ENCODE measurements at regions not wholly inside any gene's neighbourhood (a gene's known extent, or its start where the extent isn't known, plus 50 kb on each side); places are given as distances from the start of the nearest gene placed in this dataset.

DNA sequence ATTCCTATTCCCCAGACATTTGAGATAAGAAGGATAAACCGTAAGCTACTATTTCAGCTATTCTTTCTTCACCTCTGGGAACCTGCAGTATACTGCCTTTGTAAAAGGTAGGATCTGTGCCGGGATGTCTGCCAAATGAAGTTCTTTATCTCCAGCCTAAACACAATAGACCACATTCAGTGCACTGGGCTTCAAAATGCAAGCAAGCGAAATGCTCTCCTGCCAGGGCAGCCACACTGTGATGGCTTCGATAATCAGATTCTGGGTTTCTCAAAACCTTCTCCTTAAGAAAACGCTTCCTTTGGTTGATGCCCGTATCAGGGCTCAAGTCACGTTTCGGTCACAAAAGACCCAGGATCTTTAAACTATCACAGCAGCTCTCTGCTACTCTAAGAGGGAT lies 299.5 kb upstream of the B3GAT1 start:
- H3K36me3 ChIP-seq (ENCODE audit: insufficient read depth, low read length), result no peaks in the 10 kb centered on the region
- H3K4me1 ChIP-seq (ENCODE audit: insufficient read depth, low read length), result no peaks in the 10 kb centered on the region; the same call in 1 of the 2 replicates
- no peaks in the 10 kb centered on the region for H3K9me3 ChIP-seq (ENCODE audit: control insufficient read depth, insufficient read depth, low read length)
- no peak overlapping the region for H3K9ac ChIP-seq (ENCODE audit: low read depth, low read length)

DNA sequence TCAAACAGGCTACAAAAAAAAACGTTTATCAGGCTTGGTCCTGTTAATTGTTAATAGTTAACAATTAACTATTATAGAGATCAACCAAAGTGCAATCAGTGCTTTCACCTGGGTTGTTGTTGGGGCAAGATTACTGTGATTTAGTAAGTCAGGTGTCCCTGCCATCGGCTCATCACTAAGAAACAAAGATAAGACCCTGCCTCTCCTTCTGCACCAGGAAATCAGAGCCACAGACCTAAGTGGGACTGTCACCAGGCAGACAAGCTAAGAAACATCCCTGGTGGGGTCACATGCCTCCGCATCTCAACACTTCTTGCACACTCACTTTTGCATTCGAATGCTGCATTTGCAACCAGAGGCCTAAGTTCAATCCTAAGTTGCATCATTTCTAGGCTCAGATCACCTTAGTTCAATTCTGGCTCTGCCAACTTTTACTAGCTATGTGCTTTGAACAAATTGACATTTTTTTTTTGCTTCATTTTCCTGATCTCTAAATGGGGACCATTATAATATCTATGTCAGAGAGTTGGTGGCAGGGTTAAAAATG lies 298.9 kb upstream of the B3GAT1 start:
- H3K36me3 ChIP-seq (ENCODE audit: insufficient read depth, low read length), result no peaks in the 10 kb centered on the region
- no peaks in the 10 kb centered on the region for H3K9me3 ChIP-seq (ENCODE audit: control insufficient read depth, insufficient read depth, low read length)
- no peaks in the 10 kb centered on the region; the same call in 1 of the 2 replicates for H3K4me1 ChIP-seq (ENCODE audit: insufficient read depth, low read length)
- no peak overlapping the region for H3K9ac ChIP-seq (ENCODE audit: low read depth, low read length)

DNA sequence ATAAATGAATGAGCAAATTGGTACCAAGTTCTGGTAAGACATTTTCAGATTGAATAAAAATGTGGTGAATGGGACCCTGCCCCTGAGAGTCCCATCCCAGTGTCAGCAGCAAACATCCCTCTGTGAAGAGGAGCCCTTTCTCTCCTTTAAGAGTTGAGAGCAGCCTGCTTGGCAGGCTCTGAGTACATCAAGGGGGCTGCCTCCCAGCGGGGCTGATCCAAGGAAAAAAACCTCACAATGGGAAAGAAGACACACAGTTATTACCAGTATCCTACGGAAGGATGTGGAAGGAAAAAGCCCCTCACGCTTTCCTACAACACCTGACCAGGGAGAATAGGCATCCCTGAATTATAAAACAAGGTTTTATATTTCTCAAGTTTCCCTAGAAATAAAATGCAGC lies 293.8 kb upstream of the B3GAT1 start:
- no peaks in the 10 kb centered on the region for H3K4me1 ChIP-seq (ENCODE audit: insufficient read depth, low read length)
- no peaks in the 10 kb centered on the region; the same call in 1 of the 2 replicates for H3K36me3 ChIP-seq (ENCODE audit: insufficient read depth, low read length)
- no peak overlapping the region for H3K9ac ChIP-seq (ENCODE audit: low read depth, low read length)
- H3K9me3 ChIP-seq (ENCODE audit: control insufficient read depth, insufficient read depth, low read length), result no peaks in the 10 kb centered on the region

DNA sequence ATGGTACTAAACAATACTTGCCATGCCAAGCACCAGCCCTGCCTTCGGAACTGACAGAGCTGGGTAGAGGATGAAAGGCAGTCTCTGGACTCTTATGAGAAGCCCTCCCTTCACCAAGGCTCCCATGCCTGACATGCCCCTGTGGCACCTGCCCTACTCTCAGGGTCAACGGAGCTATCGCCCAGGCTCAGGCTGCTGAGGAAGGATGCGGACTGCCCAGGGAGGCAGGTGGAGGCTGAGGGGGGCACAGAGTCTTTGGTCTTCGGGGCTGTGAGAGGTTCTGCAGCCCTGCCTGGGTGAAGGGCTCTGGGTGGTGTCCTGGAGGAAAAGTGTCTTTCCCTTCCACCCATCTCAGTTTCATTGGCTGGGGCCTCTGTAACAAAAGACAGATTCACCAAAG lies 290.8 kb upstream of the B3GAT1 start:
- Histone ChIP-seq H3K36me3 (ENCODE audit: insufficient read depth, low read length) (no peaks in the 10 kb centered on the region; the same call in 1 of the 2 replicates), H3K4me1 (ENCODE audit: insufficient read depth, low read length) (no peaks in the 10 kb centered on the region), H3K9me3 (ENCODE audit: control insufficient read depth, insufficient read depth, low read length) (no peaks in the 10 kb centered on the region), H3K9ac (ENCODE audit: low read depth, low read length) (no peak overlapping the region)

DNA sequence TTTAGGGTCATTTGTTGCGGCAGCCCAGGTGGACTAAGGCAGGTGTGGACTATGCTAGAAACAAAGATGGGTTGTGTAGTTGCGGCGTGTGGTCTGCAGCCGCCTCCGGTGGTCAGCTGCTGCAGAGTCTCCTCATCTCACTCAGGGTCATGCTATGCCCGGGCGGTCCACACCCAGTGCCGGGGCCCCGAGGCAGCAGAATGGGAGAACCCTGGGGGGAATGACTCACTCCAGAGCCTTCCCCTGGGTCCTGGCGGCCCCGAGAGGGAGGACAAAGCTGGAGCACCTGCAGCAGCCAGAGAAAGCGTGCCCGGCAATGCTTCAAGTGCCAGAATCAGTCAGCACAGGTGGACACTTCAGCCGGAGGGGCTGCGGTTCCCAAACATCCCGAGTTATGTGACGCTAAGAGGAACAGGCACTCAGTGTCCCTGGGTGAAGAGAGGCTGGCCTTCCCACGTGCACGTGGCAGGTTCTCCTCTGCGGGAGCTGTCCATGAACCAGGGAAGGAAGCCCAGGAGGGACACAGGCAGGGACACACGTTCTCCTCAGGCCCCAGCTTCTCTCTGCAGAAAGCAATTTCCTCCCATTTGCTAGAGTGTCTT lies 289.6 kb upstream of the B3GAT1 start:
- Histone ChIP-seq H3K4me1 (ENCODE audit: insufficient read depth, low read length) (no peaks in the 10 kb centered on the region), H3K9me3 (ENCODE audit: control insufficient read depth, insufficient read depth, low read length) (no peaks in the 10 kb centered on the region), H3K36me3 (ENCODE audit: insufficient read depth, low read length) (no peaks in the 10 kb centered on the region; the same call in 1 of the 2 replicates), H3K9ac (ENCODE audit: low read depth, low read length) (no peak overlapping the region)

DNA sequence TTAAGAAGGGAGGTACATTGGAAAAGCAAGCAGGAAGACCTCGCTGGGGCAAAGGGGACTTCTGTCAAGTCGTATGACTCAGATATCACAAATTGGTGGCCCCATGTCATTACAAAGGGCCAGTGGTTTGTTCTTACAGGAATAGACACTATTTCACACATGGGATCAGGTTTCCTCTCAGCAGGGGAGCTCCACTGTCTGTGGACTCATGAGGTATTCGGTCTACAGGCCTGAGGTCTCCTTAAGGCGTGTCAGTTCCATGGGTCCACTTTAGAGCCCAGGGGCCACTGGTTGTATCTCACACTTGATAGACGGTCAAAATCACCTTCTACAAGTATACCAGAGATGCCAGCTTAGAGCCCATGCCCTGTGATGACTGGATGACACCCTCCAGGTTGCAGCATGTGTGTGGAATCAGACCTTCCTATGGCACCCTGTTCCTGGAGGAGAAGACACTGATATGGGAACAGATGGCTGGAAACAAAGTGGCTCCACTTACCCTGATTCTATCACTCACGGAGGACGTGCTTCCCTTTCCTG lies 288.1 kb upstream of the B3GAT1 start:
- Histone ChIP-seq H3K4me1 (ENCODE audit: insufficient read depth, low read length) (no peaks in the 10 kb centered on the region), H3K9me3 (ENCODE audit: control insufficient read depth, insufficient read depth, low read length) (no peaks in the 10 kb centered on the region), H3K9ac (ENCODE audit: low read depth, low read length) (no peak overlapping the region), H3K36me3 (ENCODE audit: insufficient read depth, low read length) (no peaks in the 10 kb centered on the region; the same call in 1 of the 2 replicates)

DNA sequence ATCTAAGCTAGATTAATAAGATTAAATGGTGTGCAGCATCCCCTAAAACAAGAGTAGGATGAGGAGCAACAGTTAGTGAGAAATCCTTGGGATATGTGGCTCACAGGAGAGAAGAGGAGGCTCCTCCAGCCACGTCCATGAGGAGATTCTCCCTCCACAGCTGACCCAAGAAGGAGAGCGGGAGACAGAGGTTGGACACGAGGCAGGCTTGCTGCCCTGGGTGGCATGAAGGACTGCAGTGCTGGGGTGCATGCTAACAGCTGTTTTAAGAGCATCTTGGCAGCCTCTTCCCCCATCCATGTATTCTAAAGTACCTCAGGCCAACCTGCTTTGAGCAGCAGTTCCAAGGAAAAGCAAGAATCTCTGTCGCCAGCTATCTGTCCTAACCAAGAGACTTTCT lies 284.4 kb upstream of the B3GAT1 start:
- no peaks in the 10 kb centered on the region for H3K36me3 ChIP-seq (ENCODE audit: insufficient read depth, low read length)
- no peaks in the 10 kb centered on the region for H3K9me3 ChIP-seq (ENCODE audit: control insufficient read depth, insufficient read depth, low read length)
- no peak overlapping the region for H3K9ac ChIP-seq (ENCODE audit: low read depth, low read length)
- H3K4me1 ChIP-seq (ENCODE audit: insufficient read depth, low read length), result no peaks in the 10 kb centered on the region

DNA sequence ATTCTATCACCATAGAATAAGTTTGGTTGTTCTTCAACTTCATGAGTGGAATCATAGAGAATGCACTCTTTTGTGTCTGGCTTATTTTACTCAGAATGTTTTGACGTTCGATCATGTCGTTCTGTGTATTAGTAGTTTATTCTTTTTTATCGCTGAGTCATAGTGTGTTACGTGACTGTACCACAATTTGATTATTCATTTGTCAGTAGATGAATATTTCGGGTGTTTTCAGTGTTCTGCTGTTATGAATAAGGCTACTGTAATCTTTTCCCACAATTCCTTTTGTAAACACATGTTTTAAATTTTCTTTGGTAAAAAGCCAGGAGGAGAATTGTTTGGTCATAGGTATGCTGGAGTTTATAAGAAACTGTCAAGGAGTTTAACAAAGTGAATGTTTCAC lies 279.9 kb upstream of the B3GAT1 start:
- Histone ChIP-seq H3K36me3 (ENCODE audit: insufficient read depth, low read length) (no peaks in the 10 kb centered on the region), H3K9ac (ENCODE audit: low read depth, low read length) (no peak overlapping the region), H3K9me3 (ENCODE audit: control insufficient read depth, insufficient read depth, low read length) (no peaks in the 10 kb centered on the region), H3K4me1 (ENCODE audit: insufficient read depth, low read length) (no peaks in the 10 kb centered on the region)

DNA sequence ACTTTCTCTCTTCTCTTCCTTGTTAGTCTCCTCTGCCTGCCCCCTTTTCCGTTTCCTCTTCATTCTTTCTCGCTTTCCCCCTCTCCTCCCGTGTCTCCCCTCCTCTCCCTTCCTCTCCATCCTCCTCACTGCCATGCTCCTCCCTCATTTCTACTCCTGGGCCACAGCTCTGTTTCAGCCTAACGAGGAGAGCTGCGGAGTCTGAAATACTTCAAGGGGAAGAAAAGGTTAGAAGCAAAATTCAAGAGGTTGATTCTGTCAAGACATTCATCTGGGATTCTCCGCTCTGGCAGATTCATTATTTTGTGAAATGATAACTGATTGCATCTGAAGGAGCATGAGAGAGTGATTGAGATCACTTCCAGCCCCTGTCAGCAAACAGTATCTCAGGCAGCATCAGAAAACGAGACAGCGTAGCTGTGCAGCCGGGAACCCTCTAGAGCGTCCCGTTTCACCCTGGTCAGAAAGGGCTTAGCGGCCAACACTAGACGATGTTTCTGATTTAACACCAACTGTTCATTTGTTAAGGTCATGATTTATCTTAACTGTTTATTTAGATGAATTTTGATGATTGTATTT lies 279.3 kb upstream of the B3GAT1 start:
- Histone ChIP-seq H3K4me1 (ENCODE audit: insufficient read depth, low read length) (no peaks in the 10 kb centered on the region), H3K36me3 (ENCODE audit: insufficient read depth, low read length) (no peaks in the 10 kb centered on the region), H3K9me3 (ENCODE audit: control insufficient read depth, insufficient read depth, low read length) (no peaks in the 10 kb centered on the region), H3K9ac (ENCODE audit: low read depth, low read length) (no peak overlapping the region)

DNA sequence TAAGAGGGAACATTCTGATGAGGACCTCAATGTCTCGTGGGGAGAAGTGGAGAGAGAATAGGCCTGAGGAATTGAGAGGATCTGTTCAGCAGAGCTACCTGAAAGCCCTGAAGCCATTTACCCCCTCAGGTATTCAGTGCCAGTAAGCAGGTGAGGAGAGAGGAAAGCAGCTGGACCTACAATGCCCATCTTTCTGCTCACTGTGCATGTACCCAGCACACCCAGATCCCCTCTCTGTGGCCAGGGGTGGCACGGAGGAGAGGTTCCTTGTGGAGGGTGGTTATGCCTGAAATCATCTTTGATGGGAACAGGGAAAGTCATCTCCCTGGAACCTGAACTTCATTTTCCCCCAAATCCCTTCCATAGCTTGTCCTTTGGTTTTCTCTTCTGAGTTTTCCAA lies 277.8 kb upstream of the B3GAT1 start:
- H3K9ac ChIP-seq (ENCODE audit: low read depth, low read length), result no peak overlapping the region
- no peaks in the 10 kb centered on the region for H3K4me1 ChIP-seq (ENCODE audit: insufficient read depth, low read length)
- H3K36me3 ChIP-seq (ENCODE audit: insufficient read depth, low read length), result no peaks in the 10 kb centered on the region
- no peaks in the 10 kb centered on the region for H3K9me3 ChIP-seq (ENCODE audit: control insufficient read depth, insufficient read depth, low read length)

DNA sequence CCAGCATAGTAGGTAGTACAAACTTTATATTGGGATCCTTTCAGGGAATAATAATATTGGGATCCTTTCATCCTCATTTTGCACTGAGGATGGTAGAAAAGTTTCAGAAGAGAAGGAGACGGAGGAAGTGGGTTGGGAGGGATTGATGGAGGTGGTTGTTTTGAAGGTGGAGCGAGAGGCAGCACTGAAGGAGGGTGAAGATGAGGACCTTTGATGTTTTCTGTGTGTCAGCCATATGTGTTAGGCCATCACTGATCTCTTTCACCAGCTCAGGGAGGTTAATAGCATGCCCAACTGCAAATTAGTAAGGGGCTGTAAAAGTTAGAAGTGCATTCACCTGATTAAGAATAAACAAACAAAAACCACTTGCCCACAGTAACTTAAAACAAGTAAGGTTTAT lies 275.5 kb upstream of the B3GAT1 start:
- Histone ChIP-seq H3K36me3 (ENCODE audit: insufficient read depth, low read length) (no peaks in the 10 kb centered on the region), H3K9ac (ENCODE audit: low read depth, low read length) (no peak overlapping the region), H3K4me1 (ENCODE audit: insufficient read depth, low read length) (no peaks in the 10 kb centered on the region), H3K9me3 (ENCODE audit: control insufficient read depth, insufficient read depth, low read length) (no peaks in the 10 kb centered on the region)

DNA sequence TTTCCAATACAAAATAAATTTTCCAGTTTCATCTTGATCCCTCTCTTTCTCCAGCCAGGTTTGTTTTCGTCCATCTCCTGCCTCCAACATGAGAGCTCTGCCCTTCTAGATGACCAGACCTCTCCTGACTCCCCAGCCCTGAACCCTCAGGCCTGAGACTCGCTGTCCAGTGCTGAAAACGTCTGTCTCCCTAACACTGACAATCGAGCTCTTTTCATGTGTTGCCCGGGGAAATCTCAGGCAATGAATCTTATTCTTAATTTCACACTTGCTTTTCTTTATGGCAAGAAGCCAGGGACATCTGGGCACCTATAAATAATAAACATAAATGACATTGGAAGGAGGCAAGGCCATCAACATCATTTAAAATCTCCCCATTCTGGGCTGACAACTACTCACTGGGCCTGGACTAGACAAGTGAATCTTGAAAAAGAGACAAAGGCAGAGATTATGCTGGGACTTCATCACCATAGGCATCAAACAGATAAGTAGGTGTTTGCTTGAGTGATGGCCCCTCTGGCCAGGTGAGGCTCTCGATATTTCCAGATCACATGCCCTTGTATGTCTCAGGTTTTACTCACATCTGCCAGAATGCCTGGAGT lies 274.5 kb upstream of the B3GAT1 start:
- no peaks in the 10 kb centered on the region for H3K36me3 ChIP-seq (ENCODE audit: insufficient read depth, low read length)
- no peaks in the 10 kb centered on the region for H3K4me1 ChIP-seq (ENCODE audit: insufficient read depth, low read length)
- no peaks in the 10 kb centered on the region for H3K9me3 ChIP-seq (ENCODE audit: control insufficient read depth, insufficient read depth, low read length)
- no peak overlapping the region for H3K9ac ChIP-seq (ENCODE audit: low read depth, low read length)

DNA sequence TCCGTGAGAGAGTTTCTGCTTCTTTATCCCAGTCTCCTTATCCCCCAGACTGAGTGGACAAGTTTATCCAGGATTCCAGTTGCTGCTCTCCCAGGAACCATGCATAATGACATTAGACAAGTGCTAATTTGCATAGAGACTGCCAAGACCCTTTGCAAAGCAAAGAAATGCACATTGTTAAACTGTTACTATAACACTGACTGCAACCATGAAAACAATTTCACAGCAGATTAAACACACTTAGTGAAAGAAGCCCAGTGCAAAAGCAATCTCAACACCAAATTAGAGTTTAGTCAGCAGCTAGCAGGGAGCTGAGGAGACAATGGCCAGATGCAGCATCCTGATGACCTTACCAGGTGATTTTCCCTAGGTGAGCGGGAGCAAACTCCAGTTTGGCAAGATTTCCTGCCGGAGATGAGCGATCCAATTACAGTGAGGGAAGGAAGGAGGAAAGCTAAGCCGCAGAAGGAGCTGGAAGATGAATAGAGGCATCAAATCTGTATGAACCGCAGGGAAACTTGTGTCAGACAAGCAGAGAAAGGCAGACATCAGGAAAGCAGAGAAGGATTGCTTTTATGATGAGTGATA lies 273.8 kb upstream of the B3GAT1 start:
- Histone ChIP-seq H3K4me1 (ENCODE audit: insufficient read depth, low read length) (no peaks in the 10 kb centered on the region), H3K36me3 (ENCODE audit: insufficient read depth, low read length) (no peaks in the 10 kb centered on the region), H3K9me3 (ENCODE audit: control insufficient read depth, insufficient read depth, low read length) (no peaks in the 10 kb centered on the region), H3K9ac (ENCODE audit: low read depth, low read length) (no peak overlapping the region)

DNA sequence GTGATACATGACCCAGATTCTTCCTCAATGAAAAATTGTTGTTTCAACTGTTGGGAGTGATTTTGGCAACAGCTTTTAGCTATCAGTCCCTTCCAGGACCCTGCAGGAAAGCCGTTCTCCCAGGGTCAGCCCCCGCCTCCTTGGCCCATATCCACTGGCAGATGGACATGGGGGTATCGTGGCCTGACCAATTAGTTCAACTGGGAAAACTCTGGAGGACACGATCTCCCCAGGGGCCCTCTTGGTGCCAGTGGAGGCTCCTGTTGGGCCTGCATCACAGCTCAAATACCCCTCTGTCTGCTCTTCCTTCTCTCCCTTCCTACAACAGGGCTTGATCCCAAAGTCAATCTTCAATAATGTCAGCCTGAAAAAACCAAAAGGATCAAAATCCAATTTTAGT lies 272.5 kb upstream of the B3GAT1 start:
- H3K36me3 ChIP-seq (ENCODE audit: insufficient read depth, low read length), result no peaks in the 10 kb centered on the region
- no peaks in the 10 kb centered on the region for H3K4me1 ChIP-seq (ENCODE audit: insufficient read depth, low read length)
- H3K9me3 ChIP-seq (ENCODE audit: control insufficient read depth, insufficient read depth, low read length), result no peaks in the 10 kb centered on the region
- no peak overlapping the region for H3K9ac ChIP-seq (ENCODE audit: low read depth, low read length)

All from ES-I3 (cell line).